Non-pigmented ciliary epithelial cell (primary cell): ENCODE measurements at regions not wholly inside any gene's neighbourhood (a gene's known extent, or its start where the extent isn't known, plus 50 kb on each side); places are given as distances from the start of the nearest gene placed in this dataset.

Source experiments
- DNase-seq: peaks from one replicate; pipeline ENCODE4 v3.0.0-alpha.2; 2010; ENCODE audit warnings: low read depth

- no peak for DNase-seq
Observed at GRCh38 chr4:34718576-34719245, 1525.6 kb downstream of the ARAP2 start.

- DNase-seq = no peak
Observed at GRCh38 chr4:34720571-34720970, 1523.7 kb downstream of the ARAP2 start.

- no peak for DNase-seq
Observed at GRCh38 chr4:34721835-34722234, 1522.5 kb downstream of the ARAP2 start.

- peak; percentile 23 for DNase-seq
Observed at GRCh38 chr4:34723605-34724004, 1520.7 kb downstream of the ARAP2 start.

- no peak for DNase-seq
Observed at GRCh38 chr4:34724491-34724890, 1519.8 kb downstream of the ARAP2 start.

GRCh38 chr4:34731070-34731469 is 1513.2 kb downstream of the ARAP2 start:
- DNase-seq = no peak

- no peak for DNase-seq
Observed at GRCh38 chr4:34732176-34732950, 1512.0 kb downstream of the ARAP2 start.

GRCh38 chr4:34733185-34733941 is 1511.0 kb downstream of the ARAP2 start:
- no peak for DNase-seq

- DNase-seq = no peak
Observed at GRCh38 chr4:34766935-34767334, 1477.4 kb downstream of the ARAP2 start.

GRCh38 chr4:34767407-34767806 is 1476.9 kb downstream of the ARAP2 start:
- no peak for DNase-seq

GRCh38 chr4:34771632-34772031 is 1472.7 kb downstream of the ARAP2 start:
- no peak for DNase-seq

- DNase-seq = no peak
Observed at GRCh38 chr4:34790131-34790530, 1454.2 kb downstream of the ARAP2 start.

- no peak for DNase-seq
Observed at GRCh38 chr4:34791209-34791608, 1453.1 kb downstream of the ARAP2 start.

GRCh38 chr4:34800953-34801352 is 1443.4 kb downstream of the ARAP2 start:
- DNase-seq = no peak

GRCh38 chr4:34814266-34814665 is 1430.0 kb downstream of the ARAP2 start:
- DNase-seq = peak; percentile 14

- DNase-seq = no peak
Observed at GRCh38 chr4:34824515-34824914, 1419.8 kb downstream of the ARAP2 start.

- no peak for DNase-seq
Observed at GRCh38 chr4:34826660-34827059, 1417.7 kb downstream of the ARAP2 start.

GRCh38 chr4:34845926-34846325 is 1398.4 kb downstream of the ARAP2 start:
- no peak for DNase-seq

GRCh38 chr4:34850421-34850820 is 1393.9 kb downstream of the ARAP2 start:
- DNase-seq = no peak

- DNase-seq = peak; percentile 18
Observed at GRCh38 chr4:34850968-34851367, 1393.3 kb downstream of the ARAP2 start.

- DNase-seq = no peak
Observed at GRCh38 chr4:34851411-34851810, 1392.9 kb downstream of the ARAP2 start.

GRCh38 chr4:34854451-34854850 is 1389.9 kb downstream of the ARAP2 start:
- no peak for DNase-seq

GRCh38 chr4:34861666-34862065 is 1382.6 kb downstream of the ARAP2 start:
- DNase-seq = peak; percentile 55
